Esophagus squamous epithelium (tissue), 4 donors: ENCODE measurements at regions not wholly inside any gene's neighbourhood (a gene's known extent, or its start where the extent isn't known, plus 50 kb on each side); places are given as distances from the start of the nearest gene placed in this dataset.

ENCODE experiments used
- POLR2A ChIP-seq, 4 donors: fragments of 450-650 bp; IDR thresholded peaks; one replicate each; pipeline ENCODE4 v1.6.1; 2017; ENCODE audit warnings: antibody characterized with exemption in 4 of 4, mild to moderate bottlenecking in 4 of 4, moderate library complexity in 3 of 4
- TF ChIP-seq, protein P1 (sequence below), 6 experiments: fragments of 450-650 bp in 4 of 6; fragments of 200-600 bp in 2 of 6; sonication (generic) in 2 of 6; IDR thresholded peaks; one replicate each; pipeline ENCODE4 v1.5.1; 2016 to 2019; ENCODE audit warnings: antibody characterized with exemption in 6 of 6, mild to moderate bottlenecking in 4 of 6, moderate library complexity in 4 of 6

DNA sequence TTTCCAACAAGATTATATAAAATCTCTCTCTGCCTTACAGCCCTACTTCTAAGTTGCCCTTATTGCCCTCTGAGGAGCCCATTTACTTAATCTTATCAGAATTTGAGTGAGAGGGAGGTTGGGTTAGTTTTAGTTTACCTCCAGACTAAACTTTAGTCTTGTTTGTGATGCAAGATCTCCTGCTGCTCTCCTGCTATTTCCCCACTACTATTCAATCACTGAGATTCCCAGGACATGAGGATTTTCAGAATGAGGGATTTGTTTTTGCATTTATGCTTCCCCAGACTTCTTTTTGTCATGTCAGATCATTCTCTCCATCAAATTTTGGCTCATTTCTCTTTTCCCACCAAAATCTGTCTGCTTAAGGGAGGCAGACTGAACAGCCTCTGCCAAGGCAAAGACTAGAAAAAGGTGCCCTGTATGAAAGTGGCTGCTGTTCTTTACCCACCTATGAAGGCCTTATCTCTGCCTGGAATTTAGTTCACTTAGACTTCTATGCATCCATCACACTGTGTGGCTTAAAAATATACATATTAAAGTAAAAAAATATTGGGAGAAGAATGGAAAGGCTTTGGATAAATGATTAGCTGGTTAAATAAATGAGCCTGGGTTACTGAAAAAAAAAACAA is 401.3 kb downstream of the PID1 start:
- TF ChIP-seq, protein P1, sequence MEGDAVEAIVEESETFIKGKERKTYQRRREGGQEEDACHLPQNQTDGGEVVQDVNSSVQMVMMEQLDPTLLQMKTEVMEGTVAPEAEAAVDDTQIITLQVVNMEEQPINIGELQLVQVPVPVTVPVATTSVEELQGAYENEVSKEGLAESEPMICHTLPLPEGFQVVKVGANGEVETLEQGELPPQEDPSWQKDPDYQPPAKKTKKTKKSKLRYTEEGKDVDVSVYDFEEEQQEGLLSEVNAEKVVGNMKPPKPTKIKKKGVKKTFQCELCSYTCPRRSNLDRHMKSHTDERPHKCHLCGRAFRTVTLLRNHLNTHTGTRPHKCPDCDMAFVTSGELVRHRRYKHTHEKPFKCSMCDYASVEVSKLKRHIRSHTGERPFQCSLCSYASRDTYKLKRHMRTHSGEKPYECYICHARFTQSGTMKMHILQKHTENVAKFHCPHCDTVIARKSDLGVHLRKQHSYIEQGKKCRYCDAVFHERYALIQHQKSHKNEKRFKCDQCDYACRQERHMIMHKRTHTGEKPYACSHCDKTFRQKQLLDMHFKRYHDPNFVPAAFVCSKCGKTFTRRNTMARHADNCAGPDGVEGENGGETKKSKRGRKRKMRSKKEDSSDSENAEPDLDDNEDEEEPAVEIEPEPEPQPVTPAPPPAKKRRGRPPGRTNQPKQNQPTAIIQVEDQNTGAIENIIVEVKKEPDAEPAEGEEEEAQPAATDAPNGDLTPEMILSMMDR (IDR thresholded peaks at IDR 0.05) = no peak
- no peak for TF ChIP-seq POLR2A (IDR thresholded peaks at IDR 0.05)
